Neuronal stem cell (in vitro differentiated cells): ENCODE measurements at regions not wholly inside any gene's neighbourhood (a gene's known extent, or its start where the extent isn't known, plus 50 kb on each side); places are given as distances from the start of the nearest gene placed in this dataset.
"Not testable (repeated sequence)": the region's sequence is repeated elsewhere in the genome, so short reads cannot be mapped to it uniquely, and the experiment has no call there.

Experiments used
- DNase-seq: peaks from one replicate; pipeline ENCODE4 v3.0.0-alpha.2; 2013; ENCODE audit warnings: low spot score
- H2AFZ ChIP-seq: one replicate; pipeline ENCODE4 v1.6.1; 2013; ENCODE audit warnings: mild to moderate bottlenecking, low read length, inconsistent platforms
- H2AK5ac ChIP-seq: 2 replicates; pipeline ENCODE4 v1.6.1; 2013; ENCODE audit warnings: low read depth, mild to moderate bottlenecking, inconsistent platforms, low read length, moderate library complexity, mixed read lengths
- H2BK120ac ChIP-seq: 2 replicates; pipeline ENCODE4 v1.6.1; 2013; ENCODE audit warnings: low read depth, mild to moderate bottlenecking, inconsistent platforms, low read length, moderate library complexity, mixed read lengths
- H2BK12ac ChIP-seq: one replicate; pipeline ENCODE4 v1.6.1; 2013; ENCODE audit warnings: low read length, inconsistent platforms
- H2BK15ac ChIP-seq: 2 replicates; pipeline ENCODE4 v1.6.1; 2013; ENCODE audit warnings: mild to moderate bottlenecking, low read length, inconsistent platforms, mixed read lengths
- H2BK5ac ChIP-seq: one replicate; pipeline ENCODE4 v1.6.1; 2013; ENCODE audit warnings: inconsistent platforms, mild to moderate bottlenecking, low read length, moderate library complexity
- H3K14ac ChIP-seq: one replicate; pipeline ENCODE4 v1.6.1; 2013; ENCODE audit warnings: low read length, inconsistent platforms
- H3K18ac ChIP-seq: 2 replicates; pipeline ENCODE4 v1.6.1; 2013; ENCODE audit warnings: low read length, inconsistent platforms
- H3K23ac ChIP-seq: 2 replicates; pipeline ENCODE4 v1.6.1; 2013; ENCODE audit warnings: low read depth, mild to moderate bottlenecking, mixed read lengths, low read length, inconsistent platforms; ENCODE audit not compliant: poor library complexity
- H3K27ac ChIP-seq: replicated peaks from 3 replicates; pipeline ENCODE4 v1.5.1; 2013; ENCODE audit warnings: low read length, inconsistent platforms
- H3K27me3 ChIP-seq, 3 experiments: 2 replicates each; pipeline ENCODE4 v1.6.1; 2013; ENCODE audit warnings: low read length in 3 of 3, mild to moderate bottlenecking in 2 of 3, inconsistent platforms in 1 of 3, low read depth in 1 of 3, mixed read lengths in 1 of 3, moderate library complexity in 1 of 3; ENCODE audit not compliant: control insufficient read depth in 3 of 3, insufficient read depth in 3 of 3
- H3K36me3 ChIP-seq, 2 donors: replicated peaks in 1 of 2; 2 replicates each; pipeline ENCODE4 v1.6.1; 2013; ENCODE audit warnings: low read length in 2 of 2; ENCODE audit not compliant: control insufficient read depth in 2 of 2, insufficient read depth in 2 of 2
- H3K4ac ChIP-seq: 2 replicates; pipeline ENCODE4 v1.6.1; 2013; ENCODE audit warnings: inconsistent platforms, mild to moderate bottlenecking, low read length, moderate library complexity
- H3K4me1 ChIP-seq, 2 donors: 1 replicate in 1 of 2; 2 replicates in 1 of 2; pipeline ENCODE4 v1.6.1; 2013; ENCODE audit warnings: low read length in 2 of 2, low read depth in 1 of 2; ENCODE audit not compliant: control insufficient read depth in 2 of 2, insufficient read depth in 1 of 2
- H3K4me2 ChIP-seq: one replicate; pipeline ENCODE4 v1.6.1; 2013; ENCODE audit warnings: mild to moderate bottlenecking, low read length, inconsistent platforms; ENCODE audit not compliant: insufficient read depth, poor library complexity, severe bottlenecking
- H3K4me3 ChIP-seq, 2 donors: 2 replicates each; pipeline ENCODE4 v1.5.1; 2013; ENCODE audit warnings: low read length in 2 of 2, mild to moderate bottlenecking in 2 of 2, inconsistent platforms in 1 of 2, moderate library complexity in 1 of 2
- H3K79me1 ChIP-seq: one replicate; pipeline ENCODE4 v1.6.1; 2013; ENCODE audit warnings: low read depth, mild to moderate bottlenecking, inconsistent platforms, low read length, moderate library complexity
- H3K9ac ChIP-seq: one replicate; pipeline ENCODE4 v1.6.1; 2013; ENCODE audit warnings: mild to moderate bottlenecking, low read depth, low read length, inconsistent platforms; ENCODE audit not compliant: poor library complexity
- H3K9me3 ChIP-seq, 2 donors: replicated peaks in 1 of 2; 2 replicates each; pipeline versions ENCODE3 to v1.6.1; 2013; ENCODE audit warnings: low read length in 2 of 2, mild to moderate bottlenecking in 2 of 2, inconsistent platforms in 1 of 2, low read depth in 1 of 2, mixed read lengths in 1 of 2, moderate library complexity in 1 of 2; ENCODE audit not compliant: control insufficient read depth in 2 of 2, insufficient read depth in 1 of 2
- H4K8ac ChIP-seq: one replicate; pipeline ENCODE4 v1.6.1; 2013; ENCODE audit warnings: low read depth, mild to moderate bottlenecking, inconsistent platforms, low read length, moderate library complexity
- H4K91ac ChIP-seq: one replicate; pipeline ENCODE4 v1.6.1; 2013; ENCODE audit warnings: low read length, low read depth, mild to moderate bottlenecking, inconsistent platforms; ENCODE audit not compliant: poor library complexity
- WGBS, 2 donors: extraction: QIAGEN DNeasy Blood & Tissue Kit; methylation state at CpG; one replicate each; pipeline ENCODE4 v1.1.7; 2013; ENCODE audit warnings: missing lambda C conversion rate in 2 of 2, mixed read lengths in 1 of 2; ENCODE audit not compliant: insufficient read length in 2 of 2, insufficient replicate concordance in 1 of 2; ENCODE audit errors: extremely low coverage in 2 of 2; 5-methylcytosine and 5-hydroxymethylcytosine counted together

GRCh38 chr11:38756537-38756936 is 2158.5 kb upstream of the RAG2 start:
- Histone ChIP-seq H3K4me2 (no peak overlapping the region), H3K23ac (no peak overlapping the region), H3K27me3 (no peaks in the 10 kb centered on the region), H3K14ac (no peak overlapping the region), H3K36me3 (no peaks in the 10 kb centered on the region), H3K4me3 (no peak overlapping the region), H4K91ac (no peak overlapping the region), H2AFZ (no peak overlapping the region), H2BK12ac (no peak overlapping the region), H3K18ac (no peak overlapping the region), H3K9ac (no peak overlapping the region), H2BK5ac (no peak overlapping the region), H3K9me3 (no peaks in the 10 kb centered on the region), H4K8ac (no peak overlapping the region), H3K4ac (no peak overlapping the region), H2BK120ac (no peak overlapping the region), H2AK5ac (no peak overlapping the region), H2BK15ac (no peak overlapping the region), H3K4me1 (no peaks in the 10 kb centered on the region), H3K27ac (no peak overlapping the region), H3K79me1 (no peaks in the 10 kb centered on the region)
- no peak for DNase-seq
- WGBS, 2 donors: no CpG with 5 or more reads among the region's 6 CpGs

- no peaks in the 10 kb centered on the region for H3K79me1 ChIP-seq
- no peak overlapping the region for H2AFZ ChIP-seq
- H3K36me3 ChIP-seq: no peaks in the 10 kb centered on the region
- H2BK5ac ChIP-seq: no peak overlapping the region
- H3K9ac ChIP-seq: no peak overlapping the region
- no peak overlapping the region for H3K23ac ChIP-seq
- no peak overlapping the region for H3K4ac ChIP-seq
- no peak overlapping the region for H2BK120ac ChIP-seq
- no peak overlapping the region for H4K91ac ChIP-seq
- no peak overlapping the region for H2BK12ac ChIP-seq
- no peak overlapping the region for H3K18ac ChIP-seq
- H3K27ac ChIP-seq: no peak overlapping the region
- no peaks in the 10 kb centered on the region for H3K9me3 ChIP-seq
- no peak overlapping the region for H2AK5ac ChIP-seq
- H4K8ac ChIP-seq: no peak overlapping the region
- H3K4me2 ChIP-seq: no peak overlapping the region
- H2BK15ac ChIP-seq: no peak overlapping the region
- no peaks in the 10 kb centered on the region for H3K4me1 ChIP-seq
- H3K14ac ChIP-seq: no peak overlapping the region
- no peak overlapping the region for H3K4me3 ChIP-seq
- WGBS, 2 donors: no CpG with 5 or more reads among the region's 2 CpGs
- H3K27me3 ChIP-seq: no peaks in the 10 kb centered on the region
- no peak for DNase-seq
Observed at GRCh38 chr11:38751421-38751820, 2153.4 kb upstream of the RAG2 start.

GRCh38 chr11:38746516-38746915 is 2148.5 kb upstream of the RAG2 start:
- H2BK15ac ChIP-seq, H3K14ac ChIP-seq, H3K27me3 ChIP-seq, H3K9me3 ChIP-seq, H3K4ac ChIP-seq, H3K27ac ChIP-seq, H3K36me3 ChIP-seq, H2BK12ac ChIP-seq, H2AK5ac ChIP-seq, H4K8ac ChIP-seq, H2BK120ac ChIP-seq, H3K23ac ChIP-seq, H2BK5ac ChIP-seq, H3K4me1 ChIP-seq, H3K4me2 ChIP-seq, H2AFZ ChIP-seq, H3K9ac ChIP-seq, H3K4me3 ChIP-seq, DNase-seq, H3K18ac ChIP-seq, H3K79me1 ChIP-seq, H4K91ac ChIP-seq: not testable (repeated sequence)
- no CpG with 5 or more reads among the region's 2 CpGs for WGBS, 2 donors

- Histone ChIP-seq H3K27me3 (no peaks in the 10 kb centered on the region), H3K14ac (no peak overlapping the region), H2BK120ac (no peak overlapping the region), H3K9ac (no peak overlapping the region), H2AFZ (no peak overlapping the region), H4K8ac (no peak overlapping the region), H3K27ac (no peak overlapping the region), H3K36me3 (no peaks in the 10 kb centered on the region), H2BK15ac (no peak overlapping the region), H3K18ac (no peak overlapping the region), H3K9me3 (no peaks in the 10 kb centered on the region), H3K23ac (no peak overlapping the region), H4K91ac (no peak overlapping the region), H3K4me1 (no peaks in the 10 kb centered on the region), H2AK5ac (no peak overlapping the region), H3K4me2 (no peak overlapping the region), H2BK5ac (no peak overlapping the region), H3K79me1 (no peaks in the 10 kb centered on the region), H3K4me3 (no peak overlapping the region), H2BK12ac (no peak overlapping the region), H3K4ac (no peak overlapping the region)
- no peak for DNase-seq
- no CpG with 5 or more reads among the region's 1 CpG for WGBS, 2 donors
Observed at GRCh38 chr11:38723361-38723760, 2125.3 kb upstream of the RAG2 start.
